Skeletal muscle tissue (tissue), 3 donors: ENCODE measurements at regions not wholly inside any gene's neighbourhood (a gene's known extent, or its start where the extent isn't known, plus 50 kb on each side); places are given as distances from the start of the nearest gene placed in this dataset.

Source experiments
- H3K27ac ChIP-seq: one replicate; pipeline ENCODE4 v1.7.0; 2013; ENCODE audit warnings: mild to moderate bottlenecking, low read depth, low read length, inconsistent platforms
- H3K27me3 ChIP-seq, 3 donors: one replicate each; pipeline ENCODE4 v1.7.0; 2013; ENCODE audit warnings: low read length in 3 of 3; ENCODE audit not compliant: control insufficient read depth in 3 of 3, insufficient read depth in 3 of 3
- H3K36me3 ChIP-seq, 3 donors: one replicate each; pipeline ENCODE4 v1.7.0; 2013; ENCODE audit warnings: low read length in 3 of 3; ENCODE audit not compliant: control insufficient read depth in 3 of 3, insufficient read depth in 3 of 3
- H3K4me1 ChIP-seq, 3 donors: one replicate each; pipeline ENCODE4 v1.7.0; 2013; ENCODE audit warnings: low read length in 3 of 3, mild to moderate bottlenecking in 3 of 3; ENCODE audit not compliant: control insufficient read depth in 3 of 3, insufficient read depth in 3 of 3
- H3K4me3 ChIP-seq, 3 donors: one replicate each; pipeline ENCODE4 v1.7.0; 2013; ENCODE audit warnings: low read length in 3 of 3
- H3K9ac ChIP-seq, 3 donors: one replicate each; pipeline ENCODE4 v1.7.0; 2013; ENCODE audit warnings: low read length in 3 of 3, mild to moderate bottlenecking in 3 of 3, moderate library complexity in 2 of 3, low read depth in 1 of 3
- H3K9me3 ChIP-seq, 3 donors: one replicate each; pipeline ENCODE4 v1.7.0; 2013; ENCODE audit warnings: low read length in 3 of 3; ENCODE audit not compliant: control insufficient read depth in 3 of 3
- donor health status: Osteomylitis.

- H3K27ac ChIP-seq: no peak overlapping the region
- no peak overlapping the region for H3K9ac ChIP-seq
- no peaks in the 10 kb centered on the region for H3K4me1 ChIP-seq
- no peaks in the 10 kb centered on the region for H3K9me3 ChIP-seq
- no peaks in the 10 kb centered on the region for H3K27me3 ChIP-seq
- H3K36me3 ChIP-seq: no peaks in the 10 kb centered on the region
- H3K4me3 ChIP-seq: no peak overlapping the region
These were observed 321.4 kb upstream of the MMADHC start for GRCh38 chr2:149908726-149909683.

GRCh38 chr2:149906886-149907285 lies 319.3 kb upstream of the MMADHC start:
- no peak overlapping the region for H3K4me3 ChIP-seq
- no peaks in the 10 kb centered on the region for H3K4me1 ChIP-seq
- no peaks in the 10 kb centered on the region for H3K36me3 ChIP-seq
- H3K27ac ChIP-seq: no peak overlapping the region
- H3K9me3 ChIP-seq: no peaks in the 10 kb centered on the region
- H3K27me3 ChIP-seq: no peaks in the 10 kb centered on the region
- H3K9ac ChIP-seq: no peak overlapping the region

GRCh38 chr2:149904352-149905175 lies 317.0 kb upstream of the MMADHC start:
- no peaks in the 10 kb centered on the region for H3K27me3 ChIP-seq
- H3K9ac ChIP-seq: no peak overlapping the region
- H3K27ac ChIP-seq: no peak overlapping the region
- H3K9me3 ChIP-seq: peaks cover 0 to 2% (median 0%) of the 10 kb centered on the region in 3 donors
- H3K4me3 ChIP-seq: no peak overlapping the region
- no peaks in the 10 kb centered on the region for H3K36me3 ChIP-seq
- H3K4me1 ChIP-seq: no peaks in the 10 kb centered on the region

- Histone ChIP-seq H3K9ac (no peak overlapping the region), H3K4me1 (no peaks in the 10 kb centered on the region), H3K27me3 (no peaks in the 10 kb centered on the region), H3K4me3 (no peak overlapping the region), H3K36me3 (no peaks in the 10 kb centered on the region), H3K9me3 (peaks cover 0 to 2% (median 0%) of the 10 kb centered on the region in 3 donors), H3K27ac (no peak overlapping the region)
These were observed 316.1 kb upstream of the MMADHC start for GRCh38 chr2:149903626-149904025.

GRCh38 chr2:149902081-149902480 lies 314.5 kb upstream of the MMADHC start:
- Histone ChIP-seq H3K9me3 (peaks cover 0 to 2% (median 0%) of the 10 kb centered on the region in 3 donors), H3K36me3 (no peaks in the 10 kb centered on the region), H3K27me3 (no peaks in the 10 kb centered on the region), H3K9ac (no peak overlapping the region), H3K27ac (no peak overlapping the region), H3K4me1 (no peaks in the 10 kb centered on the region), H3K4me3 (no peak overlapping the region)

GRCh38 chr2:149901231-149901859 lies 313.8 kb upstream of the MMADHC start:
- H3K27ac ChIP-seq: no peak overlapping the region
- H3K9me3 ChIP-seq: peaks cover 0 to 2% (median 0%) of the 10 kb centered on the region in 3 donors

GRCh38 chr2:149899390-149899789 lies 311.8 kb upstream of the MMADHC start:
- H3K27me3 ChIP-seq: no peaks in the 10 kb centered on the region
- peaks cover 0 to 2% (median 0%) of the 10 kb centered on the region in 3 donors for H3K9me3 ChIP-seq
- no peak overlapping the region for H3K4me3 ChIP-seq
- no peak overlapping the region for H3K27ac ChIP-seq
- no peaks in the 10 kb centered on the region for H3K4me1 ChIP-seq
- no peak overlapping the region for H3K9ac ChIP-seq
- H3K36me3 ChIP-seq: no peaks in the 10 kb centered on the region

More at GRCh38 chr2:149901231-149901859, 313.8 kb upstream of the MMADHC start:
- no peak overlapping the region for H3K9ac ChIP-seq
- no peaks in the 10 kb centered on the region for H3K4me1 ChIP-seq
- no peaks in the 10 kb centered on the region for H3K27me3 ChIP-seq
- no peaks in the 10 kb centered on the region for H3K36me3 ChIP-seq
- no peak overlapping the region for H3K4me3 ChIP-seq

GRCh38 chr2:149894760-149895159 lies 307.2 kb upstream of the MMADHC start:
- Histone ChIP-seq H3K9me3 (no peaks in the 10 kb centered on the region), H3K9ac (no peak overlapping the region), H3K27me3 (no peaks in the 10 kb centered on the region), H3K4me3 (no peak overlapping the region), H3K36me3 (no peaks in the 10 kb centered on the region), H3K27ac (no peak overlapping the region), H3K4me1 (no peaks in the 10 kb centered on the region)

- Histone ChIP-seq H3K27ac (no peak overlapping the region), H3K9ac (no peak overlapping the region), H3K9me3 (no peaks in the 10 kb centered on the region), H3K27me3 (no peaks in the 10 kb centered on the region), H3K4me3 (no peak overlapping the region), H3K4me1 (no peaks in the 10 kb centered on the region), H3K36me3 (no peaks in the 10 kb centered on the region)
These were observed 306.7 kb upstream of the MMADHC start for GRCh38 chr2:149894226-149894625.
